Inflammatory macrophage (primary cell): ENCODE measurements at regions not wholly inside any gene's neighbourhood (a gene's known extent, or its start where the extent isn't known, plus 50 kb on each side); places are given as distances from the start of the nearest gene placed in this dataset.
"Not testable (repeated sequence)": the region's sequence is repeated elsewhere in the genome, so short reads cannot be mapped to it uniquely, and the experiment has no call there.

ENCODE experiments used
- DNase-seq, 2 donors: peaks; one replicate each; pipeline ENCODE4 v3.0.0-alpha.2; 2020 to 2022

DNA sequence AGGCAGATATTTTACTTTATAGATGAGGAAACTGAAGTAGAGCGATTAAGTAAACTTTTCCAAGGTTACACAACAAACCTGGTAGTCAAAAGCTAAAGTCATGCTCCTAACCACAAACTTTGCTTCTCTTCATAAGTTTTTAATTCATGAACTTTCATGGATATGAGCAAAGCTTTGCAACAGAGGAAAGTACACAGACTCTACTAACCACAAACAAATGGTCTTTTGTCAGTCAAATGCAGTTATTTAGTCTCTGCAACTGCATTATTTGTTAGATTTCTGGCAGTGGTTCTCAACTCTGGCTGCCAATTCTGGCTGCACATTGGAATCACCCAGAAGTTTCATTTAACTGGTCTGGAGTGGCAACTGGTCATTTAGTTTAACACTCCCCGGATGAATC is 140.6 kb upstream of the TMEM168 start:
- peak; percentile 55 to 83 for DNase-seq

DNA sequence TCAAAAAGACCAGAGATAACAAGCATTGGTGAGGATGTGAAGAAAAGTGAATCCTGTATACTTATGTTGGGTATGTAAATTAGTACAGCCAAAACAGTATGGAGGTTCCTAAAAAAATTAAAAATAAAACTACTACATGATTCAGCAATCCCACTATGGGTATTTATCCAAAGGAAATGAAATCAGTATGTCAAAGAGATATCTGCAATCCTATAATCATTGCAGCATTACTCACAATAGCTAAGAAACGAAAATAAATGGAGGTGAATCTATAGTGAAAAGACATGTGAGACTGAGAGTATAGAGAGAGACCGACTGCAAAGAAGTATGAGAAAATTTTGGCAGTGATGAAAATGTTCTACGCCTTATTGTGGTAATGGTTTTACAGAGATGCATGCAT is 139.2 kb upstream of the TMEM168 start:
- DNase-seq, result no peak

DNA sequence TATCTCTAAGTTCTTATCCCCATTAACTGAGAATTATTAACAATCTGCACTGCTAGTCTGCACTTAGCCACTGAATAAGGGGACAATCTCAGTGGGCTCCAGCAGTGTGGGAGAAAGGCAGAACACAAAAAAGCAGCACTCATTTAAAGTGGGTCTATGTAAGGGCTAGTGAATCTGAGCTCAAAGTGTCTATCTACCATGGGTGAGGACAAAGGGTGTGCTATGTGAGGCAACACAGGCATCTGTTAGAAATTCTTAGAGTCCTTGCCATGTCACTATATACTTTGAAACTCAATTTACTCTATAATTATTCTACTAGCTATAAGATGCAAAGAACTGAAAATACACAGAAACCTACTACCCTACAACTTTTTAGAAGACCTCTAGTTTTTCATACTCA is 135.8 kb upstream of the TMEM168 start:
- no peak for DNase-seq

DNA sequence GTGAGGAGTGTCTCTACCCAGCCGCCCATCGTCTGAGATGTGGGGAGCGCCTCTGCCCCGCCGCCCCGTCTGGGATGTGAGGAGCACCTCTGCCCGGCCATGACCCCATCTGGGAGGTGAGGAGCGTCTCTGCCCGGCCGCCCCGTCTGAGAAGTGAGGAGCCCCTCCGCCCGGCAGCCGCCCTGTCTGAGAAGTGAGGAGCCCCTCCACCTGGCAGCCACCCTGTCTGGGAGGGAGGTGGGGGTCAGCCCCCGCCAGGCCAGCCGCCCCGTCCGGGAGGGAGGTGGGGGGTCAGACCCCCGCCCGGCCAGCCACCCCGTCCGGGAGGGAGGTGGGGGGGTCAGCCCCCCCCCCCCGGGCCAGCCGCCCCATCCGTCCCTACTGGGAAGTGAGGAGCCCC is 132.4 kb upstream of the TMEM168 start:
- DNase-seq, result not testable (repeated sequence)

DNA sequence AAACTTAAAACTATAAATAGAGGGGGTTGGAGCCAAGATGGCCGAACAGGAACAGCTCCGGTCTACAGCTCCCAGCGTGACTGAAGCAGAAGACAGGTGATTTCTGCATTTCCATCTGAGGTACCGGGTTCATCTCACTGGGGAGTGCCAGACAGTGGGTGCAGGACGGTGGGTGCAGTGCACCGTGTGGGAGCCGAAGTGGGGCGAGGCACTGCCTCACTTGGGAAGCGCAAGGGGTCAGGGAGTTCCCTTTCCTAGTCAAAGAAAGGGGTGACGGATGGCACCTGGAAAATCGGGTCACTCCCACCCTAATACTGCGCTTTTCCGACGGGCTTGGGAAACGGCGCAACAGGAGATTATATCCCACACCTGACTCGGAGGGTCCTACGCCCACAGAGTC is 126.2 kb upstream of the TMEM168 start:
- DNase-seq, result not testable (repeated sequence)

DNA sequence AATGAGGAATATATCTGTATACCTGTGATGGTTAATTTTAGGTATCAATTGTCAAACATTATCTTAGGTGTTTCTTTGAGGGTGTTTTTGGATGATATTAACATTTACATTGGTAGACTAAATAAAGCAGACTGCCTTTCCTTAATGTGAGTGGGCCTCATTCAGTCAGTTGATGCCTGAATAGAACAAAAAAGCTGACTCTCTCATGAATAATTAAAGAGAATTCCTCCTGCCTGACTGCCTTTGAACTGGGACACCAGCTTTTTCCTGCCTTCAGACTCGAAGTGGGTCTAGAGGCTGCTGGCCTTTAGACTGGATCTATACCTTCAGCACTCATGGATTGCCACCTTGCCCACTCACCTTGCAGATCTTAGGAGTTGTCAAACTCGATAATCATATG is 117.9 kb upstream of the TMEM168 start:
- DNase-seq, result no peak

DNA sequence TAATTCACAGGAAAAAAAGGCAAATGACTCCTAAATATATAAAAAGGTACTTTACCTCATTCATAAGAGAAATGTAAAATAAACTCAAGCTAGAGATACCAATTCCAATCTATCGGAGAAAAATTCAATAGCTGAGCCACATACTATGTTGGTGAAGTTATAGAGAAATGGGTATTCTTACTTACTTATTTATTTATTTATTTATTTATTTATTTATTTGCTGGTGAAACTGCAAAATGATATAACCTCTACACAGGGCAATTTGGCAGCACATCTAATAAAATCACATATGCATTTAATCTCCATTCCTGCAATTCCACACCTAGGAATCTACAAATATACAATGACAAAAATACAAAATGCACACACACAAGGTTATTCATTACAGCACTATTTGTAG is 117.5 kb upstream of the TMEM168 start:
- DNase-seq, result no peak

DNA sequence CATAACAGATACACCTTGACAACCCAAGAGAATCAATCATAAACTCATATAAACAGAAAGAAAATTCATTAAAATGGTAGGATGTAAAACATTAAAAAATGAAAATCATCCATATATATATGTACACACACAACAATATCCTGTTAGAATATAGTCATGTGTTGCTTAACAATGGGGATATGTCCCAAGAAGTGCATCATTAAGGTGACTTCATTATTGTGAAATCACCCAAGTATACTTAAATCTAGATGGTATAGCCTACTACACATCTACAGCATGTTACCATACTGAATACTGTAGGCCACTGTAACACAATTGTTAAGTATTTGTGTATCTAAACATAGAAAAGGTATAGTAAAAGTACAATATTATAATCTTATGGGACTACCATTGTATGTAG is 115.8 kb upstream of the TMEM168 start:
- DNase-seq, result peak; percentile 15 to 39

DNA sequence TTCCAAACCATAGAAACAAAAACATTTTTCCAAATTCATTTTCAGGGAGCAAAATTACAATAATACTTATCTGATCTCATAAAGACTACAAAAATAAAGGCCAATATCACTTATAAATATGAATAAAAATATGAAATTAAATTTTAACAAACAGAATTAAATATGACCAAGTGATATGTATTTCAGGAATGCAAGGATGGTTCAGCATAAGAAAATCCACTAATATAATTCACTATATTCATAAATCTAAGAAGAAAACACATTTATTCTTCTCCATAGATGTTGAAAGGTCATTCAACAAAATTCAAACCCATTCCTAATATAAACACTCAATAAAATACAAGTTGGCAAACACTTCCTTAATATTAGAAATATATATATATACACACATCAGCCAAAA is 115.2 kb upstream of the TMEM168 start:
- no peak for DNase-seq

DNA sequence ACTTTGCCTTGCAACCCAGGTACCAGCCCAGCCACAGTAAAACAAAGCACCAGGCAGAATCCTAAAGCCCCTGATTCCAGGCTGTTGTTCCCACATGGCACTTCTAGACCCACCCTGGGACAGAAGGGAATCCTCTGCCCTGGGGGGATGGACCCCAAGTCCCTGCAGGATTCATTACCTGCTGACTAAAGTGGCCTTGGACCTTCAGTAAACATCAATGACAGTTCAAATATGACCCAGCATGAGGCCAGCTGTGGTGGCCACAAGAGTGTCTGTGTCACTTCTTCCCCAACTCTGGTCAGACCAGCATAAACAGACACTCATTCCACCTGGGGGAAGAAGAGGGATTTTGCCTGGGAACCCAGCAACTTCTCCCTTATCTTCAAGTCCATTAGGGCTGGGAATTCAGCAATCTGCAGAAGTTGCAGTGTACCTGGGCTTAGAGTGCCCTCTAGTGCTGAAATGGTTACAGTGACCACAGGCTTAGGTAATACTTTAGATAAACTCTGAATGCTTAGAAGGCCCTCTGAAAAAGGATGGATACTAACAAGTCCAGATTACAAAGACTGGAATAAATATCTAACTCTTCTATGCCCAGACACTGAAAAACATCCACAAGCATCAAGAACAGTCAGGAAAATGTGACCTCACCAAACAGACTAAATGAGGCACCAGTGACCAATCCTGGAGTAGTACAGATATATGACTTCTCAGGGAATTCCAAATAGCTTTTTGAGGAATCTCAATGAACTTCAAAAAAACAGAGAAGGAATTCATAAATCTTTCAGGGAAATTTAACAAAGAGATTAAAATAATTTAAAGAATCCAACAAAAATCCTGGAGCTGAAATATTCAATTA is 108.5 kb upstream of the TMEM168 start:
- DNase-seq, result peak; percentile 78 to 82

DNA sequence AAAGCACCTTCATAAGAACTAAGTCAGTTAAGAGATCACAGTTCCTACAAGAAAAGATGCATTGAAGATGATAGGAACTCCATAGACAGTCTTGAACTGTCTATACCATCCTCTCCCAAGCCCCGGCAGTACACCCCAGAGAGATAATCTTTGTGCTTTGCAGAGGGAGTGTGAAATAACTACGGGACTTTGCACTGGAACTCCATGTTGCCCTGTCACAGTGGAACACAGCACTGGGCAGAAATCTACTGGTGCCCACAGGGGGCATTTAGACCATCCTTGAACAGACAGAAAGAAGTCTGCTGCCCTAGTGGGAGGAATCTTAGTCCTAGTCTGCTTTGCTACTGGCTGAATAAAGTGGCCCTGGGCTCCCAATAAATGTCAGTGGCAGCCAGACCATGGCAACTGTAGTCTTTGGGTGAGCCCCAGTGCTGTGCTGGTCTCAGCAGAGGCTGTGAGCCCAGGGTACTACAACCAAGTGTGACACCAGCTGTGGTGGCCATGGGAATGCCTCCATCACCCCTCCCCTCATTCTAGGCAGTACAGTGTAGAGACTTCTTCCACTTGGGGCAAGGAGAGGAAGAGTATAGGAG is 107.7 kb upstream of the TMEM168 start:
- DNase-seq, result no peak

DNA sequence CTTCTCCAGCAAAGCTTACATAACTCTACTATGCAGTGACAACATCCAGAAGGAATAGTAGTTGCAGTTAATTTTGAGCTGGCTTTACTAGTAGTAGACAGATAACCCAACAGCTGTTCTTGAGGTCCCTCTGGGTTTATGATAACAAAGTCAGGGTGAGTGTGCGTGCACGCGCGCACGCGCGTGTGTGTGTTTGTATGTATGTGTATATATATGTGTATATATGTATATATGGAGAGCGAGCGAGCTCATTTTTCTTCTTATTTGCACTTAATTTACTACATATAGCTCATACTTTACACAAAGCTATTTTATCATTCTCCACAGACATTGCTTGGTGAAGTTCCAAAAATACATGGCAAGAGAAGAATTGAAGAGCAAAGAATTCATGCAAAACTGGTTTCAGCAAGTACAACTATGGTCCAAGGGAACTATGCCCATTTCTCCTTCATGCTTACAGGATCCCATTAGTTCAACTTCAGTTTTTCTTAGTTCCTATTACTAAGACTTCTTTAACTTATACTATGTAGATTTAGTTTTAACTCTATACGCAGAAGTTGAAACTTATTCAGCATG is 105.9 kb upstream of the TMEM168 start:
- no peak for DNase-seq

DNA sequence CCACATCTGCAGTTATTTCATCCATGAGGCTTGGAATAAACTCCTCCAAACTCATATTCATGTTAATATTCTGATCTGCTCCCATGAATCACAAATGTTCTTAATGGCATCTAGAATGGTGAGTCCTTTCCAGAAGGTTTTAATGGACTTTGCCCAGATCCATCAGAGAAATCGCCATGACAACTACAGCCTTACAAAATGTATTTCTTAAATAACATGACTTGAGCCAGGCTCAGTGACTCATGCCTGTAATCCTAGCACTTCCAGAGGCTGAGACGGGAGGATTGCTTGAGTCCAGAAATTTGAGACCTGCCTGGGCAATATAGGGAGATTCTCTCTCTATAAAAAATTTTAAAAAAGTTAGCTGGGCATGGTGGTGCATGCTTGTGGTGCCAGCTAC is 102.1 kb upstream of the TMEM168 start:
- DNase-seq, result no peak

DNA sequence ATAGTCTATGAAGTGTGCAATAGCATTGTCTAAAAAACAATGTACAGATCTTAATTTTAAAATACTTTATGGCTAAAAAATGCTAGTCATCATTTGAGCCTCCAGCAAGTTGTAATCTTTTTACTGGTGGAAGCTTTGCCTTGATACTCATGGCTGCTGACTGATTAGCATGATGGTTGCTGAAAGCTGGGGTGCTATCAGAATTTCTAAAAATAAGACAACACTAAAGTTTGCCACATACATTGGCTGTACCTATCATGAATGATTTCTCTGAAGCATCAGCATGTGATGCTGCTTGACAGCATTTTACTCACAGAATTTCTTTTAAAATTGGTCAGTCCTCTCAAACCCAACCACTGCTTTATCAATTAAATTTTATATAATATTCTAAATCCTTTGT is 101.5 kb upstream of the TMEM168 start:
- DNase-seq, result no peak

DNA sequence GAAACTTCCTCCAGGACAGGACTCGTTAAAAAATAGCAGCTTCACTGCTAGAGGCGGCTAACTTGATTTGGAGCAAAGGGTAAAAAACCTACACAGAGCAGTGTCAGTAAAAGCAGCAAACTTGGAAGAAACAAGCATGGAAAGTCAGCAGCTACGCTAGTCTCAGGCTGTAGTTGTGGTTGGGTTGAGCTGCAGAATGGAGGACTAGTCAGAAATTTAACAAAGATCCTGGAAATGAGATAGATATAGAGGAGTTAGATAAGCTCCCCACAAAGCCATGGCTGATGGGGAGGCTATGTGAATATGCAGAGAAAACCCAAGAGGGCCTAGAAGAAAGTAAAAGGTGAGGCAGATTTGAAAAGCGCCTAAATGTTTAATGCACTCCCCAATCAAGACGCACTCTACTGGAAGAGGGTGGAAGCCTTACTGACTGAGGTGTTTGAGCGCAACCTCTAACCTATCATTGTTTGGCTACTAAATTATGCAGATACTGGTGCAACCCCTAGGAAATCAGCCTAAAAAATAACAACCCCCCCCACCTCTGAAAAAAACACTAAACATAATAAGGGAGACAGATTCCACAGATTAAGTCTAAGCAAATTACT is 99.7 kb upstream of the TMEM168 start:
- DNase-seq, result peak in 1 of 2 donors; percentile 5

DNA sequence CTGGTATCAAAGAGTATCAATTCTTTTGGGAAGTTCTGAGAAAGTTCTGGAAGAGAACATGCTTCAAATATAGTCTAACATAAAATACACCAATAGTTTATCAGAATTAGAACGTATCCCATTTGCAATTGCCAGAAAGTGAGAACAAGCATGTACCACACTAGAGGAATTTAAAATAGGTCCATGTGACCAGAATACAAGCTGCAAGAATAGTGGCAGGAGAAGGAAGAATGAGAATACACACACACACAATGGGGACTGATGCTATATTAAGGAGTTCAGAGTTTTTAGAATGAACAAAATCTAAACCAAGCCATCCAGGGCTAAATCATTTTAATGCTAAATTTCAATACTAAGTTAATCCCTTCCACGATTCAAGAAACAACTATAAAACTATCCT is 99.1 kb upstream of the TMEM168 start:
- no peak for DNase-seq

DNA sequence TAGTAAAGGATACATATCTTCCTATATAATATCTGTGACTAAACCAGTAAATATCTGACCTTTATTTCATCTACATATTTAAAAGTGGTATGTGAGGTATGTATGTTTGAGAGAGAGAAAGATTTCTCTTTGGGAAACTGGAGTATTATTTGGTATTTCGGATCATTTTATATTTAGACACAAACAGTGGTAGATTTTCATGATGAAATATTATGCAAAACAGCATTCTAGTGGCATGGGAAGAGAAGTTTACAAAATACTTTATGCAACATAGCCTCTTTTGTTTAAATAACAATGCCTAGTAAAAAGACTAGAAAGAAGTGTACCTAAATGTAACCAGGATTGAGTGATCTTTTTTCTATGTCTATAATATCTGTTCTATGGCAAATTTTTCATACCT is 98.6 kb upstream of the TMEM168 start:
- peak in 1 of 2 donors; percentile 4 for DNase-seq

DNA sequence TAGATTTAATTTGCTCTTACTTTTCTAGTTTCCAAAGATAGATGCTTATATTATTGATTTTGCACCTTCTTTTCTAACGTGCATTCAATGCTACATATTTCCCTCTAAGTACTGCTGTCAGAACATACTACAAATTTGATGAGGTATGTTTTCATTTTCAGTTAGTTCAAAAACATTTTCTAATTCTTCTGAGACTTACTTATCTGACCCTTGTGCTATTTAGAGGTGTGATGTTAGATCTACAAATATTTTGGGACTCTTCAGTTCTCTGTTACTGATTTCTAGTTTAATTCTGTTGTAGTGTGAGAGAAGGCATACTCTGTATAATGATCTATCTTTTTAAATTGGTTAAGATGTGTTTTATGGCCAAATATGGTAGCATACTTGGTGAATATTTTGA is 97.8 kb upstream of the TMEM168 start:
- no peak for DNase-seq

DNA sequence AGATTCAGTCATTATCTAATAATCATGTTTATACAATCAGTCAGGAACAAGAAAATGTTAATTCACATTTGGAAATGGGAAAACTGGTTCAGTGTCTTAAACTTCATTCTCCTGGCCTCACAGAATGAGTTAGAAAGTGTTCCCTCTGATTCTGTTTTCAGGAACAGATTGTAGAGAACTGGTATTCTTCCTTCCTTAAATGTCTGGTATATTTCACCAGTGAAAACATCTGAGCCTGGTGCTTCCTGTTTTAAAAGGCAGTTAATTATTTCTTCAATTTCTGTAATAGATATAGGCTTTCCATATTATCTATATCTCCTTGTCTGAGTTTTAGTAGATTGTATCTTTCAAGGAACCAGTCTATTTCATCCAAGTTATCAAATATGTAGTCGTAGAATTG is 97.1 kb upstream of the TMEM168 start:
- DNase-seq, result peak; percentile 13 to 56

DNA sequence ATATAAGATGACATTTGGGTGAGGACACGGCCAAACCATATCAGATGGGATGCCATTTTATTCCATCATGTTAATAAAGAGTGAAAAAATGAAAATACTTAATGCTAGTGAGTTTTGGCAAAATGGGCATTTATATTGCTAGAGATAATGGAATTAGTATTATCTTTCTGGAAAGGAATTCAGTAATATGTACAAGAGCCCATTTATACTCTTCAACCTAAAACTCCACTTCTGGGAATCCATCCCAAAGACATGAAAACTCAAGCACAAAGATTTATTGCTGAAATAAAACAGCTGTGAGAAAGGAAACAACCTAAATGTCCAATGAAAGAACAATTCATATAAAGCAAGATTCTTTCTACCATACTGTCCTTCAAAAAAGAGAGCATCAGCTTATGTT is 96.0 kb upstream of the TMEM168 start:
- DNase-seq, result no peak

DNA sequence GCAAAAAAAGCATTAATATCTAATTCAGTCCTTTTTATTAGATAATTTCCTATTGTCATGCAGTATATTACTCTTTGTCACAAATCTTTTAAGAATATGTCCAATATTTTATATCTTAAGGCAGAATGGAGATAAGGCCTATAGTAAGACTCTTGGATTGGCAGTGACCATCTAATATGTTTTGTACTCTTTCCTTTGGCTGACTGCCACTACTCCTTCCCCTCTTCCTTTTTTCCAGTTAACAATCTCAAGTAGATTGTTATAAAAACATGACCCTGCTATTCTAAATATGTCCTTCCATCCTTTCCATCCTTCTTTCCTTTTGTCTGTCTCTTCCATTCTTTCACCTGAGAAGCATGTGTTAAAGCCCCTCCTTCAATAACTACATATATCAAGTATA is 92.8 kb upstream of the TMEM168 start:
- DNase-seq, result no peak

DNA sequence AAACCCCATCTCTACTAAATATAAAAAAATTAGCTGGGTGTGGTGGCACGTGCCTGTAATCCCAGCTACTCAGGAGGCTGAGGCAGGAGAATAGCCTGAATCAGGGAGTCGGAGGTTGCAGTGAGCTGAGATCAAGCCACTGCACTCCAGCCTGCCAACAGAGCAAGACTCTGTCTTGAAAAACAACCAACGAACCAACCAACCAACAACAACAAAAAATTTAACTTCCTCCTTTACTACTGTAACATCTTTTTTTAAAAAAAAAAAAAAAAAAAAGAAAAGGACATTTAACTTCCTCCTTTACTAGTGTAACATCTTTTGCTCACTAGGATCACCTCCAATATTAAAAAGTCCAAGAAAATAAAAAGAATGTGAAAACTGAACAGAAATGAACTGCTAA is 92.3 kb upstream of the TMEM168 start:
- peak; percentile 28 to 60 for DNase-seq

DNA sequence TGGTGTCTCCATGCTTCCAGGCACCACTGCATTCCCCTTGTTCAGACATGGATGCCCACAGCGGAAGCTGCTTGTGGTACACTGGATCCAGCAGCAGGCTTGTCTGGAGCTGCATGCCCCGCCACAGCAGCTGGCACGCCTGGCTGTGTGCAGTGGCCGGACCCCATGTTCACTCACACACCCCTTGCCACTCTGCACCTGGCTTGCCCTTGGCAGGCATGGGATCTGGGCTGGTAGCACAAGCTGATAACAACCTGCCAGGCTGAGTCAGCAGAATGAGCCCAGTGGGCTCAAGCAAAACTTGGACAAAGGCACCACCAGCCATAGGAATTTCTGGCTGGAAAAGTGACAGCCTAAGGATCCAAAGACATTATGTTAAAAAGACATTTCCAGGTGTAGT is 91.8 kb upstream of the TMEM168 start:
- DNase-seq, result no peak
